Activated naive CD8-positive, alpha-beta T cell treated with anti-CD3 and anti-CD28 coated beads for 36 hours (primary cell): ENCODE measurements at regions not wholly inside any gene's neighbourhood (a gene's known extent, or its start where the extent isn't known, plus 50 kb on each side); places are given as distances from the start of the nearest gene placed in this dataset.

Source experiments
- DNase-seq: peaks from one replicate; pipeline ENCODE4 v3.0.0; 2021
- H3K27ac Mint-ChIP-seq: one replicate; pipeline ENCODE4 v1.8.0; 2022; ENCODE audit warnings: mild to moderate bottlenecking, moderate library complexity, mixed read lengths
- H3K27me3 Mint-ChIP-seq: one replicate; pipeline ENCODE4 v1.8.0; 2022; ENCODE audit warnings: mild to moderate bottlenecking, mixed read lengths
- H3K36me3 Mint-ChIP-seq: one replicate; pipeline ENCODE4 v1.8.0; 2021; ENCODE audit warnings: mild to moderate bottlenecking, mixed read lengths
- H3K4me1 Mint-ChIP-seq: one replicate; pipeline ENCODE4 v1.8.0; 2021; ENCODE audit warnings: mixed read lengths
- H3K4me3 Mint-ChIP-seq: one replicate; pipeline ENCODE4 v1.8.0; 2022; ENCODE audit warnings: mild to moderate bottlenecking, moderate library complexity, mixed read lengths
- H3K9me3 Mint-ChIP-seq: one replicate; pipeline ENCODE4 v1.8.0; 2022; ENCODE audit warnings: mixed read lengths

DNA sequence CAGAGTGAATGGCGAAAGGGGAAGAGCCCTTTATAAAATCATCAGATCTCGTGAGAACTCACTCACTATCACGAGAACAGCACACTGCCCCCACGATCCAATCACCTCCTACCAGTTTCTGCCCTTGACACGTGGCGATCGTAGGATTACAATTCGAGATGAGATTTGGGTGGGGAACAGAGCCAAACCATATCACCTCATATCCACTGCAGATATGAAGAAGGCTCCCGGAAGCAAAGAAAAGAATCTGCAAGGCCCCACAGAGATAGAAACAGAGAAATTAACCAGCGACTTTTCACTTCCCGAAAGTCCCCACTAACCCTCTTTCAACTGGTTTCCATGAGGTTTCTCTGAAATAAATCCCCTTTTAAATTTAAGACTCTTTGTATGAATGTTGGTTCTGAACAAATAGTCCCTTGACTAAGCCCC, 86.2 kb upstream of the IRF2BP2 start:
- Mint-ChIP-seq H3K27me3 (no peaks in the 10 kb centered on the region), H3K4me3 (no peak overlapping the region), H3K36me3 (no peaks in the 10 kb centered on the region), H3K4me1 (peaks cover 12% of the 10 kb centered on the region), H3K27ac (no peak overlapping the region), H3K9me3 (no peaks in the 10 kb centered on the region)
- DNase-seq = no peak

DNA sequence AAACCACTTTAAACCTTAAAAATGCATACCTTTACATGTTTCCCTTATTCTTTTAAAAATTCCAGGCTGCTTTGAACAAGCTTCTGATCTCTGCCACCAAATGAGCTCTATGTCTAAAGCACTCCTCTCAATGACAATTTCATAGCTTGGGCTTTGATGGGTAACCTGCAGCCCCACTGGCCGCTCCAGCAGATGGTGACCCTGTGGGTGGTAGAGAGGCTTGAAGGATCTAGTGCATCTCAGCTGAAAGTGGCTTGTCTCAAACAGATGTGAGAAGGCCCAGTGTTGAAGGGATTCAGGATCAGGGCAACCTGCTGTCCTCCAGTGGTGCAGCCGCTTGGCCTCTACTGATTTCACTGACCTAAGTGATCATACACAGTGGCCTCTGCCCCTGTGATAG, 84.7 kb upstream of the IRF2BP2 start:
- no peak overlapping the region for H3K4me3 Mint-ChIP-seq
- no peaks in the 10 kb centered on the region for H3K9me3 Mint-ChIP-seq
- no peaks in the 10 kb centered on the region for H3K27me3 Mint-ChIP-seq
- no peak overlapping the region for H3K27ac Mint-ChIP-seq
- H3K36me3 Mint-ChIP-seq = no peaks in the 10 kb centered on the region
- DNase-seq = no peak
- peaks cover 5% of the 10 kb centered on the region for H3K4me1 Mint-ChIP-seq

DNA sequence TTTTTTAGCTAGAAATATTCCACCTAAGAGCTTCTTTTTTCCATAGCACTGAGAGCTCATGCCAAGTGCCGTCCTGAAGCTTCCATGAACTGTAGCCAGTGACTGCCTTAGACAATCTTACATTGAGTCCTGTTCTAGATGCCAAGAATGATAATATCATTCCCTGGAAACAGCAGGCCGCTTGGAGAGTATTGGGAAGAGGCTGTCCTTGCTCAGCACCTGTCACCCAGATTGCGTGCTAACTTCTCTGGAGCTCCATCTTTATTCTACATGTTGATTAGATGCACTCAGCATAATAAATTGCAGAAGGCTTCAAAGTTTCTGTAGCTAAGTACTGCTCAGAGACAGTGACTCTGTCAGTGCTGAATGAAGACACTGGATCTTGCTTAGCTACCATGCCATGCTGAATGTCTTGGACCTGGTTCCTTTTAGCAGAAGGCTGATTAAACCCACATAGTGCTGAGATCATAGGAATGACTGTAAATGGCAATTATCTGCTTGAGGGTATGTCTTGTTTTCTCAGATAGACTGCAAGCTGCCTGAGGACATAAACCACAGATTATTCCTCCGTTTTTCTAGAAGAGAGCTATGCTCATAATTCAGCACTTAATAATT, 83.1 kb upstream of the IRF2BP2 start:
- Mint-ChIP-seq H3K27ac (no peak overlapping the region), H3K9me3 (no peaks in the 10 kb centered on the region), H3K4me3 (no peak overlapping the region), H3K36me3 (no peaks in the 10 kb centered on the region), H3K27me3 (no peaks in the 10 kb centered on the region), H3K4me1 (peaks cover 5% of the 10 kb centered on the region)
- DNase-seq = no peak

DNA sequence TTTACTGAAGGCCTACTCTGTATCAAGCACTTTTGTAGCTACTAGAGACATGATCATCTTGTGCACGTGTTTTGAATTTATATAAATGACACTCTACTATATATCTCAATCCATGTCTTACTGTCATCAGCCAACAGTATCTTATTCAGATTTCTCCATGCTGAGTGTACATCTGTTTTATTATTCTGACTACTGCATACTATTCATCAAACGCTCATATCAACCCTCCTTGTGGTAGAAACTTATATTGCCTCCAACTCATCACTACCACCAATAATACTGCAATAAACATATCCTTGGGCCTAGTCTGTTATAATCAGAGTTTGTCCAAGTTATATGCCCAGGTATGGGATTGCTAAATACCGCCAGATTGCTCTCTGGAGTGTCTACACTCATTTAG, 81.6 kb upstream of the IRF2BP2 start:
- H3K27me3 Mint-ChIP-seq = no peaks in the 10 kb centered on the region
- DNase-seq = no peak
- no peak overlapping the region for H3K4me3 Mint-ChIP-seq
- peaks cover 2% of the 10 kb centered on the region for H3K9me3 Mint-ChIP-seq
- no peaks in the 10 kb centered on the region for H3K36me3 Mint-ChIP-seq
- peaks cover 2% of the 10 kb centered on the region for H3K4me1 Mint-ChIP-seq
- H3K27ac Mint-ChIP-seq = no peak overlapping the region

DNA sequence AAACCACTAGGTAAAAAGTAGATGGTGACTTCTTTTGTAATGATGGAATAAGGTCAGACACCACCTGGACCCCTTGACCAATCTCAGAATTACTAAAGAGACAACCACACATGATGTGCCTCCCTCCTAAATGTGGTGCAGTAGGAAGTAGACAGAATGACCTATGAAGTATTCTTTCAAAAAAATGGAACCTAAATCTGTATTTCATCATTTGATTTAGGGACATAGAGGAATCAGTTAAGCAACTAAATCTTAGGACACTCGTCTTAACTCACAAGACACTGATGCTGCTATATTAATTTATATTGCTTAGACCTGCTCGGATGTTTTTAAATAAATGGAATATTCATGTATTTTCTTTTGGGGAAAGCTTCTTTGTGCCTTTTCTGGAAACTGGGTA, 80.9 kb upstream of the IRF2BP2 start:
- H3K27me3 Mint-ChIP-seq = no peaks in the 10 kb centered on the region
- H3K4me3 Mint-ChIP-seq = no peak overlapping the region
- no peak for DNase-seq
- no peak overlapping the region for H3K27ac Mint-ChIP-seq
- peaks cover 2% of the 10 kb centered on the region for H3K36me3 Mint-ChIP-seq
- peaks cover 6% of the 10 kb centered on the region for H3K9me3 Mint-ChIP-seq
- no peaks in the 10 kb centered on the region for H3K4me1 Mint-ChIP-seq

DNA sequence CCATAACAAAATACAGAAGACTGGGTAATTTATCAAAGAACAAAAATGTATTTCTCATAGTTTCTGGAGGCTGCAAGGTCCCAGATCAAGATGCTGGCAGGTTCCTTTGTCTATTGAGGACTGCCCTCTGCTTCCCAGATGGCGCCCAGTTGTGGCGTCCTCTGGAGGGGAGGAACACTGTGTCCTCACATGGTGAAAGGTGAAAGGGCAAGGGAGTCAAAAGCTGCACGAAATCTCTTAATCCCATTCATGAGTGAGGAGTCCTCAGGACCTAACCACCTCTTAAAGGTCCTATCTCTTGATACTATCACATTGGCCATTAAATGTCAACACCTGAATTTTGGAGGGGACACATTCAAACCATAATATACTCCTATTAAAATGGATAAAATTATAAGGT, 79.3 kb upstream of the IRF2BP2 start:
- no peak for DNase-seq
- Mint-ChIP-seq H3K36me3 (peaks cover 4% of the 10 kb centered on the region), H3K4me3 (no peak overlapping the region)

DNA sequence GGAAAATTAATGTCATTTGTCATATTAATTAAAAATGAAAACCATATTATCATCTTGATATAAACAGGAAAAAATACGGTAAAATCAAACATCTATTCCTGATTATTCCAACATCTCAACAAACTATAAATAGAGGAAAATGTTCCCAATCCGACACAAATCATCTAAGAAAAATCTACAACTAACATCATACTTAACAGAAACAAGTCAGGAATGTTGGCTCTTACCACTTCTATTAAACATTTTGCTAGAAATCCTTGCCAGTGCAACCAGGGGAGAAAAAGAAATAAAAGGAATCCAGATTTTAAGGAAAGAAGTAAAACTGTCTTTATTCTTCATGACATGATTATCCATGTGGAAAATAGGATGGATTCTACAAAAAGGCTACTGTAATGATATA, 77.0 kb upstream of the IRF2BP2 start:
- H3K27me3 Mint-ChIP-seq = no peaks in the 10 kb centered on the region
- no peak for DNase-seq
- no peaks in the 10 kb centered on the region for H3K4me1 Mint-ChIP-seq
- H3K9me3 Mint-ChIP-seq = peaks cover 12% of the 10 kb centered on the region
- peaks cover 4% of the 10 kb centered on the region for H3K36me3 Mint-ChIP-seq
- H3K4me3 Mint-ChIP-seq = no peak overlapping the region
- no peak overlapping the region for H3K27ac Mint-ChIP-seq

More for the DNA sequence above, 79.3 kb upstream of the IRF2BP2 start:
- H3K27me3 Mint-ChIP-seq = no peaks in the 10 kb centered on the region
- no peak overlapping the region for H3K27ac Mint-ChIP-seq
- no peaks in the 10 kb centered on the region for H3K4me1 Mint-ChIP-seq
- peaks cover 12% of the 10 kb centered on the region for H3K9me3 Mint-ChIP-seq

DNA sequence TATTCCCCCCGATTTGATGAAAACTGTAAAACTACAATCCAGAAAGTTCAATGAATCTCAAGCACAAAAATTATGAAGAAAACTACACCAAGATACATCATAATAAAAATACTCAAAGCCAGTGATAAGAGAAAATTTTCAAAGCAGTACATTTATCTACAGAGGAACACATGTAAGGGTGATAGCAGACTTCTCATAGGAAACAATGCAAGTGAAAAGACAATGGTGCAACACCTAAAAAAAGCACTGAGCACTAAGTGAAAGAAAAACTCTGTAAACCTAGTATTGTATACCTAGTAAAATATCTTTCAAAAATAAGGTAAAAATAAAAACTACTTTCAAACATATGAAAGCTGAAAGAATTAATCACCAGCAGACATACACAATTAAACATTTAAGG, 76.1 kb upstream of the IRF2BP2 start:
- no peak for DNase-seq
- no peak overlapping the region for H3K4me3 Mint-ChIP-seq
- no peaks in the 10 kb centered on the region for H3K4me1 Mint-ChIP-seq
- H3K36me3 Mint-ChIP-seq = peaks cover 4% of the 10 kb centered on the region
- no peaks in the 10 kb centered on the region for H3K27me3 Mint-ChIP-seq
- peaks cover 12% of the 10 kb centered on the region for H3K9me3 Mint-ChIP-seq
- no peak overlapping the region for H3K27ac Mint-ChIP-seq

DNA sequence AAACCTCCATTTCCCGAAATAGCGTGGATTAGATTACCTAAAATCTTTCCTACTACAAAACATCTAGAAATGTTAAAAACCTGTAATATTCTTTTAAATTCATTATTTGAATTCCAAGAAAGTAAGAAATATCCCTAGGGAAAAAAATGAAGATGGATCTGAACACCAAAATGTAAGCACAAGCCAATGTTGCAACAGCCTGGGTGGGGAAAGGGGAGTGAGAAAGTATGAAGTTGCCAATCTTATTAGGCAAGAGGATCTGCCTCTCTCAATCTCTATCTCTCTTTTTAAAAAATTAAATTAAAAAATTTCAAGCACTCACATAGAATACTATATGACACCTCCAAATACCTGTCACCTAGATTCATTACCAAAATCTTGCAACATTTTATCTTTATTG, 74.9 kb upstream of the IRF2BP2 start:
- peaks cover 4% of the 10 kb centered on the region for H3K36me3 Mint-ChIP-seq
- no peak for DNase-seq
- H3K27ac Mint-ChIP-seq = no peak overlapping the region
- H3K4me3 Mint-ChIP-seq = no peak overlapping the region
- H3K27me3 Mint-ChIP-seq = no peaks in the 10 kb centered on the region
- H3K9me3 Mint-ChIP-seq = peaks cover 12% of the 10 kb centered on the region
- H3K4me1 Mint-ChIP-seq = no peaks in the 10 kb centered on the region

DNA sequence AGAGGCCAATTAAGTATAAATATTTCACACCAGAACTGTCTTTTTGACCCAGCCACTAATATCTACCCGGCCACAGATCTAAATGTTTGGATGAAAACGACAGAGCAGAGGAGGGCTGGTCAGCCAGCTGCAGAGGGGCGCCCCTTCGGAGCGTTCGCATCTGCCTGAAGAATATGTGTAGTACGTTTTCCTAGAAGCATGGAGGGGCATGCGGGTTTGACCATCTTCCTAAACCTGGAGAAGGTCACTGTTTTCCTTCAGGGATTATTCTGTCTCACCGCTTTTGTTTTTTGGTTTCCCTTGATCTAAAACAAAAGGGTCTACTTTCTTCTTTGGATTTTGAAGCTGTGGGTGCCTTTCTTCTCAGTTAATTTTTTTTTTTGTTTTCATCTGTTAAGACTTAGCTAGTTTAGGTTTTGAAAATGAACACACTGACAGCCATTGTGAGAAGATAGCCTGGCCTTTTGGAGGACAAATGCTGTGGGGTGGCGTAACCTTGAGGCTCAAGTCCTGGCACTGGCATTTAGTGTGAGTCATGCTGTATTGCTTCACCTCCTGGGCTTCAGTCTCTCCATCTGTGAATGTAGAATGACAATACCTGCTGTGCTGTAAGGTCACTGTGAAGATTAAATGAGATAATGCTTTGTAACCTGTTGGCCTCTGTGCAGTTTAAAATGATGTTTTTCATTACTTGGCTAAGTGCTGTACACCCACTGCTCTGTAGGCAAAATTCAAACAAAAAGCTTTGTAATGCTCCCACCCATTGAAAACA, 74.1 kb upstream of the IRF2BP2 start:
- no peak overlapping the region for H3K27ac Mint-ChIP-seq
- peaks cover 12% of the 10 kb centered on the region for H3K9me3 Mint-ChIP-seq
- peaks cover 4% of the 10 kb centered on the region for H3K36me3 Mint-ChIP-seq
- no peak overlapping the region for H3K4me3 Mint-ChIP-seq
- H3K27me3 Mint-ChIP-seq = no peaks in the 10 kb centered on the region
- no peaks in the 10 kb centered on the region for H3K4me1 Mint-ChIP-seq
- DNase-seq = no peak

DNA sequence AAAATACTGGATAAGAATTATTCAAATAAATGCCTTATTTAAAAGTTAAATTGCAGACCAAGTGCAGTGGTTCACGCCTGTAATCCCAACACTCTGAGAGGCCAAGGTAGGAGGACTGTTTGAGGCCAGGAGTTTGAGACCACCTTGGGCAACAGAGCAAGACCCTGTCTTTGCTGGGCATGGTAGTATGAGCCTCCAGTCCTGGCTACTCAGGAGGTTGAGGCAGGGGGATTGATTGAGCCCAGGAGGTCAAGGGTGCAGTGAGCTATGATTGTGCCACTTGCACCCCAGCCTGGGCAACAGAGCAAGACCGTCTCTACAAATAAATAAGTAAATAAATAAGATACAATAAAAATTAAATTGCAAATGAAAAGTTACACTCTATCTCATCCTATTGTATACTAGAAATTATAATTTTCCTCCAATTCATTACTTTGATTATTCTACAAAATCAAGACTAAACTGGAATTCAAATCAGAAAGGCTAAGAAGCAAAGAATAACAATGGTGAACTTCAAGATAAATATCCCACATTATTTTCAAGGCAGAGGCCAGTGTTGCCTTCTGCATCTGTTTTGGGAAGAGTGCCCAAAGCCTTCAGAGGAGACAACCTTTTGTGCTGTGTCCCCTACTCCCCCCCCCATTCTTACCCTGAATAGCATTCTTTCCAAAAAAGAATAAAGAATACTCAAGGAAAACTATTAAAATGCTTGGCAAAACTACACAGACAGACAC, 73.3 kb upstream of the IRF2BP2 start:
- H3K9me3 Mint-ChIP-seq = peaks cover 12% of the 10 kb centered on the region
- DNase-seq = no peak
- no peak overlapping the region for H3K4me3 Mint-ChIP-seq
- no peaks in the 10 kb centered on the region for H3K4me1 Mint-ChIP-seq
- peaks cover 4% of the 10 kb centered on the region for H3K36me3 Mint-ChIP-seq
- no peak overlapping the region for H3K27ac Mint-ChIP-seq
- no peaks in the 10 kb centered on the region for H3K27me3 Mint-ChIP-seq

DNA sequence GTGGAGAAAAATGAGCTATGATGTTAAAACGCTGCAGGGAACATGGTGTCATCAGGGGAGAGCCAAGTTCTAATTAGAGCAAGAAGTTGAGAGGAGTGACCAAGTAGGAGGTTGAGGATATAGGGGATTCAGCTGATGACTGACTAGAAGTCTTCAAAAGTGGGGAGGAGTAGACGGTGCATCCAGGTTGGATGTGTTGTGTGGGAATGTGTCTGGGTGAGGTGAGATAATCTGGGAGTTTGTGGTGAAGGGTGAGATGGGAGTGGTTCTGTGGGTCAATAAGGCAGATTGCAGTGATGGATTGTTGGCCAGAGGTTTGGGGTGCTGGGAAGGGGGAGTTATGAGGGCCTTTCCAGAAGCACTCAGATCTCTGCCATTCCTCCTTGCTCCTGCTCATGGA, 72.0 kb upstream of the IRF2BP2 start:
- peaks cover 4% of the 10 kb centered on the region for H3K36me3 Mint-ChIP-seq
- no peak overlapping the region for H3K27ac Mint-ChIP-seq
- no peak for DNase-seq
- H3K4me3 Mint-ChIP-seq = no peak overlapping the region
- H3K27me3 Mint-ChIP-seq = no peaks in the 10 kb centered on the region
- H3K4me1 Mint-ChIP-seq = no peaks in the 10 kb centered on the region
- peaks cover 12% of the 10 kb centered on the region for H3K9me3 Mint-ChIP-seq

DNA sequence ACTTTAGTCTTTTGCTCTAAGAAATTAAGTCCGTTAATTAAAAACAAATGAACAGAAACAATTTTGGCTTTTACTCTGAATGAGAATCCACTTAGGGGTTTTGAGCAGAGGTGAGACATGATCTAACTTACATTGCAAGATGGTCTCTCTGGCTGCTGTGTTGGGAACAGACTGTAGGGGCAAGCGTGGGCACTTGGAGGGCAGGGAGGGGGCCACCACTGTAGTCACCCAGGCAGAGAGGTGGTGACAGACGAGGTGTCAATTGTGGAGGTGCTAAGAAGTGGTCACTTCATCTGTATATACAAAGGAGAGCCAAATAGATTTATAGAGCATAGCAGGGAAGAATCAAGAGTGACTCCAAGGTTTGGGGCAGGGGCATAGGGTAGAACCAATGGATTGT, 71.1 kb upstream of the IRF2BP2 start:
- H3K9me3 Mint-ChIP-seq = peaks cover 7% of the 10 kb centered on the region
- H3K4me3 Mint-ChIP-seq = no peak overlapping the region
- H3K27ac Mint-ChIP-seq = no peak overlapping the region
- DNase-seq = no peak
- H3K4me1 Mint-ChIP-seq = peaks cover 5% of the 10 kb centered on the region
- no peaks in the 10 kb centered on the region for H3K27me3 Mint-ChIP-seq
- peaks cover 4% of the 10 kb centered on the region for H3K36me3 Mint-ChIP-seq

DNA sequence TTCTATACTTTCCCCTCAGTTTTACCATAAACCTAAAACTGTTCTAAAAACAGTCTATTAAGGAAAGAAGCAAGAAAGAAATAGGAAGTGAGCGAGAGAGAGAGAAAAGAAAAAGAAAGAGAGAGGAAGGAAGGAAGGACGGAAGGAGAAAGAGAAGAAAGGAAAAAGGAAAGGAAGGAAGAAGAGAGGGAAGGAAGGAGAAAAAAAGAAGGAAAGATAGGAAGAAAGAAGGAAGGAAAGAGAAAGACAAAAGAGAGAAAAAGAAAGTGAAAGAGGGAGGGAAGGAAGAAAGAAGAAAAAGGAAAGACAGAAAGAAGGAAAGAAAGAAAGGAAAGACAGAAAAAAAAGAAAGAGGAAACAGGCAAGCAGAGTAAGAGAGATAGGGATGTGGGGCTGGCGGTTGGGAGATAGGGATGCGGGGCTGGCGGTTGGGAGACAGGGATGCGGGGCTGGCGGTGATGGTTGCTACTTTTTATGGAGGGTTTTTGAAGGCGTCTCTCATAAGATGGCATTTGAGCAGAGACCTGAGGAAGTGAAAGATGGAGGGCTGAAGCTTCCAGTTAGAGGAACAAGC, 70.4 kb upstream of the IRF2BP2 start:
- Mint-ChIP-seq H3K36me3 (no peaks in the 10 kb centered on the region), H3K27me3 (no peaks in the 10 kb centered on the region), H3K4me3 (no peak overlapping the region), H3K27ac (no peak overlapping the region), H3K9me3 (peaks cover 3% of the 10 kb centered on the region), H3K4me1 (peaks cover 11% of the 10 kb centered on the region)
- no peak for DNase-seq

DNA sequence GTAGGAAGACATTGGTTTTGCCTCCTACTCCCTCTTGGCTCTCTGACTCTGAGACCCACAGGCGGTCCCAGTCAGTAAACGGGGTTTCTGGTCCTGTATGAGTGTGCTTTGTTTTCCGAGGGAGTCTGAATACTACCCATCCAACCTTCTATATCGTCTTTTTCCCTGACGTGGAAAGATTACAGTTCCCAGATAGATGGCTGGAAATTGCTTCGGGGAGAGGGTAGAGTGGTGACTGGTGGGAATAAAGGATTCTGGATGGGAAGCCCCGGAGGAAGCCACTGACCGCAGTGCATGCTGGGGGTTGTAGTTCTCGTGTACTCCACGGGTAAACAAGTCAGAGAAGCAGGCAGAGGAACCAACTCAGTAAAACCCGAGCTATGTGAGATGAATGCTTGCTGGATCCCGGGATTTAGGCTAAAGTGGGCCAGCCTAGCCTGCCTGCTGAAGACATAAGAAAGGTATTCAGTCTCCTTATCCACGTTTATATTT, 66.2 kb upstream of the IRF2BP2 start:
- no peaks in the 10 kb centered on the region for H3K9me3 Mint-ChIP-seq
- peak overlapping the region; percentile 79 for H3K4me3 Mint-ChIP-seq
- DNase-seq = peak; percentile 43
- H3K27ac Mint-ChIP-seq = peak overlapping the region; percentile 77
- peaks cover 13% of the 10 kb centered on the region for H3K4me1 Mint-ChIP-seq
- H3K27me3 Mint-ChIP-seq = no peaks in the 10 kb centered on the region
- no peaks in the 10 kb centered on the region for H3K36me3 Mint-ChIP-seq
